ENCODE measurements at regions not wholly inside any gene's neighbourhood (a gene's known extent, or its start where the extent isn't known, plus 50 kb on each side); places are given as distances from the start of the nearest gene placed in this dataset.
"Not testable (repeated sequence)": the region's sequence is repeated elsewhere in the genome, so short reads cannot be mapped to it uniquely, and the experiment has no call there.

DNA sequence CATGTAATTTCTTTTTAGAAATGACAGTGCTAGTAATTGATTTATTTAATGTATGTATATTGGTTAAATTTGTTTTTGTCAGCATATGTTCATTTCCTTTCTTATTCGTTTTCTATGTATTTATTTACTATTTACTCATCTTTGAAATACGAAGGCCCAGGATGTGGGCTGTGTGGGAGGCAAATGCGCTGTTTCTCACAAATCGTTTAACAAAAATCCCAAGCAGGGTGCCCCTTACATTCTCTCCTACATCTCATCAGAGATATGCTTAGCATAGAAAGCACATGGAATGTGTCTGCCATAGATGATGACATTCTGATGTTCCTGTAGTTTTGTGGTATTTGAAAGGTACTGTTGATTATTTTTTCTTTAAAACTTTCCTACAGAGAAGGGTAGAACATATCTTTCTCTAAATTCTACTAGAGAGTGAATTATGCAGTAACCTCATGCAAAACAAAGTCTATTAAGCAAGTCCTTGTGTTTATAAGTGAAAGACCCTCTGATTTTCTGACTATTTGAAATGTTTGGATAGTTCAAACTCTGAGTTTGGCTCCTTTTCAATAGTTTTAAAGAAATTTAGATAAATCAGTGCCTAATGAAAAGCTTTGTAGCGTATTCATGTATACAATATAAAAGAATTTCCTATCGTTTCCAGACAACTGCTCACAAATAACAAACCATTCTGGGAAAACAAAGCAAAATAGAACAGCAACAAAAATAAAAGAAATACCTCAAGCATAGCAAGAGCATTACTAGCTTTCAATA, 111.1 kb upstream of the VGLL3 start:
- H3K27me3 ChIP-seq (ENCODE audit: insufficient read depth, low read depth, severe bottlenecking) = no peaks in the 10 kb centered on the region
- DNase-seq = no peak
- no peak for TF ChIP-seq CTCF (IDR thresholded peaks at IDR 0.05; ENCODE audit: low read depth, low read length)
- H3K4me3 ChIP-seq (ENCODE audit: low read depth, low read length) = no peak overlapping the region
- H3K27ac ChIP-seq = no peak overlapping the region
- peaks cover 2% of the 10 kb centered on the region for H3K9me3 ChIP-seq (ENCODE audit: severe bottlenecking)
- no peaks in the 10 kb centered on the region for H3K36me3 ChIP-seq

DNA sequence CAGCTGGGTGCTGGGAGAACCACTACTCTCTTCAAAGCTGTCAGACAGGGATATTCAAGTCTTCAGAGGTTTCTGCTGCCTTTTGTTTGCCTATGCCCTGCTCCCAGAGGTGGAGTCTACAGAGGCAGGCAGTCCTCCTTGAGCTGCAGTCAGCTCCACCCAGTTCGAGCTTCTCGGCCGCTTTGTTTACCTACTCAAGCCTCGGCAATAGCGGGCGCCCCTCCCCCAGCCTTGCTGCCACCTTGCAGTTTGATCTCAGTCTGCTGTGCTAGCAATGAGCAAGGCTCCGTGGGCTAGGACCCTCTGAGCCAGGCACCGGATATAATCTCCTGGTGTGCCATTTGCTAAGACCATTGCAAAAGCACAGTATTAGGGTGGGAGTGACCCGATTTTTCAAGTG, 106.8 kb upstream of the VGLL3 start:
- not testable (repeated sequence) for H3K9me3 ChIP-seq (ENCODE audit: severe bottlenecking); H3K27ac ChIP-seq; H3K27me3 ChIP-seq (ENCODE audit: insufficient read depth, low read depth, severe bottlenecking); DNase-seq; H3K36me3 ChIP-seq; H3K4me3 ChIP-seq (ENCODE audit: low read depth, low read length)

- Histone ChIP-seq H3K27me3 (ENCODE audit: insufficient read depth, low read depth, severe bottlenecking) (no peaks in the 10 kb centered on the region), H3K9me3 (ENCODE audit: severe bottlenecking) (no peaks in the 10 kb centered on the region), H3K36me3 (no peaks in the 10 kb centered on the region), H3K27ac (no peak overlapping the region), H3K4me3 (ENCODE audit: low read depth, low read length) (no peak overlapping the region)
- TF ChIP-seq CTCF (IDR thresholded peaks at IDR 0.05; ENCODE audit: low read depth, low read length) = no peak
- DNase-seq = no peak
These were observed 99.7 kb upstream of the VGLL3 start for GRCh38 chr3:87090631-87091030.

DNA sequence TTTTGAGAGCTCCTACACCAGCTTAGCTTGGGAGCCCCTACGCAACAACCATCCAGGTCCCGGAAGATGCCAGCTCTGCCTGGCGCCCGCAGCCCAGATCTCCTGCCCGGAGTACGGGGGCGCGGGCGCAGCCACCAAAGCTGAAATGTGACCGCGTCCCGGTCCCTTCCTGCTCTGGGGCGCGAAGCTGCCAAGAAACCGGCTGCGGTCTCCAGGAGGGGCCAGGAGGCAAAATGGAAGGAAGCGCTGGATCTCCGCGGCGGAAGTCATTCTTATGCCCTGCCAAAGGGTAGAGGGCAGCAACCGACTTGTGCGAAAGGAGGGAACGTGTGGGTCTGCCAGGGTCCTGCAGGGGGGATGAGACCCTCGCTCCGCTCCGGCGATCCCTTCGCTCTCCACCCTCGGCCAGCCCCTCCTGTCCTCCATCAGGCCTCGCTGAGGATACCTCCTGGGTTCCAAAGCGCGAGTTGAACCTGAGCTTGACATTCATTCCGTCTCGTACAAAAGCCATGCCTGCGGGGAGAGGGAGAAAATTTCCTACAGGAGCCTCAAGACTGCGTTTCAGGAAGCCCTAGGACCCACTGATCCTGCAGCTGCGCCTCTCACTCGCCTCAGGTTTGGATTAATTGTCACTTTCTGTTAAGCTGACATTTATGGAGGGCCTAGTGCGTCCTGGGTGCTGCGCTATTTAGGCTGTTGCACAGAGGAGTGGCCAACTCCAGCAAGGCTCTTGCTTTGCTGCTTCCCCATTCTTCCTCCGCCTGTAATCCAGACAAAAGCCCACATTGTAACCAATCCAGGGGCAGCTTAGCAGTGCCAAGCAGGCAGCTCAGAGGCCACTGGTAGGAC, 98.3 kb upstream of the VGLL3 start:
- DNase-seq = peak; percentile 33
- Histone ChIP-seq H3K9me3 (ENCODE audit: severe bottlenecking) (no peaks in the 10 kb centered on the region), H3K36me3 (no peaks in the 10 kb centered on the region), H3K4me3 (ENCODE audit: low read depth, low read length) (peak overlapping the region; percentile 41), H3K27ac (peak overlapping the region; percentile 19; the same call in 1 of the 2 replicates), H3K27me3 (ENCODE audit: insufficient read depth, low read depth, severe bottlenecking) (no peaks in the 10 kb centered on the region)
- TF ChIP-seq CTCF (IDR thresholded peaks at IDR 0.05; ENCODE audit: low read depth, low read length) = no peak

- no peak for TF ChIP-seq CTCF (IDR thresholded peaks at IDR 0.05; ENCODE audit: low read depth, low read length)
- Histone ChIP-seq H3K9me3 (ENCODE audit: severe bottlenecking) (no peaks in the 10 kb centered on the region), H3K4me3 (ENCODE audit: low read depth, low read length) (peak overlapping the region; percentile 41), H3K36me3 (no peaks in the 10 kb centered on the region), H3K27me3 (ENCODE audit: insufficient read depth, low read depth, severe bottlenecking) (no peaks in the 10 kb centered on the region), H3K27ac (no peak overlapping the region)
- DNase-seq = no peak
These were observed 97.6 kb upstream of the VGLL3 start for GRCh38 chr3:87088430-87088992.

DNA sequence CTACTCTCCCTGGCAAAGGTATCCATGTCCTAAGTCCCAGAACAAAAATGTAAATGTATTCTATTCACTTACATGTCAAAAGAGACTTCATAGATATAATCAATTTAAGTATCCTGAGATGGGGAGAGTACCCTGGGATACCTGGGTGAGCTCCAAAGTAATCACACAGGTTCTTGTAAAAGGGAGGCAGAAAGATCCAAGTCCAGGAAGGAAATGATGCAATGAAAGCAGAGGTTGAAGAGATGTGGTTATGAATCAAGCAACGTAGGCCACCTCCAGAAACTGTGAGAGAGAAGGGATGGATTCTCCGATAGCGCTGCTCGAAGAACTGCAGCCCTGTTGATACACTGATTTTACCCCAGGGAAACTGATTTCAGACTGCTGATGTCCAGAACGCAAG, 93.9 kb upstream of the VGLL3 start:
- DNase-seq = no peak
- no peak overlapping the region for H3K27ac ChIP-seq
- no peak for TF ChIP-seq CTCF (IDR thresholded peaks at IDR 0.05; ENCODE audit: low read depth, low read length)
- no peaks in the 10 kb centered on the region for H3K36me3 ChIP-seq
- no peaks in the 10 kb centered on the region for H3K9me3 ChIP-seq (ENCODE audit: severe bottlenecking)
- no peaks in the 10 kb centered on the region for H3K27me3 ChIP-seq (ENCODE audit: insufficient read depth, low read depth, severe bottlenecking)
- no peak overlapping the region for H3K4me3 ChIP-seq (ENCODE audit: low read depth, low read length)

Data from WERI-Rb-1 (cell line).